ENCODE measurements at regions not wholly inside any gene's neighbourhood (a gene's known extent, or its start where the extent isn't known, plus 50 kb on each side); places are given as distances from the start of the nearest gene placed in this dataset.

- CTCF ChIA-PET, result interaction anchor here (1.0 to 1.6 kb wide), 2 partner anchors 30 to 160 kb away, joined by 3 to 6 read pairs; no protein-coding TSS in a partner anchor
- H3K4me3 ChIP-seq (replicated peaks in 1 of 3; ENCODE audit: insufficient read depth in 1 of 3, low read depth in 1 of 3, low read length in 3 of 3), result no peak overlapping the region
- no peaks in the 10 kb centered on the region for H3K9me1 ChIP-seq (replicated peaks; ENCODE audit: control insufficient read depth, extremely low read depth, insufficient read depth, low read length)
- TF ChIP-seq FOS (IDR thresholded peaks at IDR 0.05; ENCODE audit: borderline replicate concordance, insufficient read depth, low read length), result no peak
- TF ChIP-seq GATA2 (IDR thresholded peaks at IDR 0.05; ENCODE audit: insufficient read depth, insufficient read length, low read depth, low read length), result no peak
- no peak for TF ChIP-seq POLR2A (IDR thresholded peaks at IDR 0.05; ENCODE audit: low read depth, low read length)
- no peak for TF ChIP-seq CTCF (IDR thresholded peaks at IDR 0.05; ENCODE audit: extremely low read depth in 1 of 2, insufficient read depth in 1 of 2, low read depth in 1 of 2, low read length in 2 of 2)
- no peak for TF ChIP-seq MAX (IDR thresholded peaks at IDR 0.05; ENCODE audit: insufficient read depth, insufficient read length)
- no peak for TF ChIP-seq MYC (IDR thresholded peaks at IDR 0.05; ENCODE audit: low read depth, low read length)
- TF ChIP-seq POLR2AphosphoS5 (IDR thresholded peaks at IDR 0.05; ENCODE audit: insufficient read depth, low read depth, low read length), result no peak
- no peak for TF ChIP-seq EZH2 (IDR thresholded peaks at IDR 0.05; ENCODE audit: borderline replicate concordance, low read depth, low read length, severe bottlenecking)
- no peak for TF ChIP-seq JUN (IDR thresholded peaks at IDR 0.05; ENCODE audit: borderline replicate concordance, insufficient read depth, insufficient read length, low read depth)
- no peak for FAIRE-seq
- H3K36me3 ChIP-seq (ENCODE audit: control insufficient read depth in 2 of 2, extremely low read depth in 1 of 2, insufficient read depth in 2 of 2, low read length in 2 of 2), result no peaks in the 10 kb centered on the region
- intact Hi-C loops (cut with micrococcal nuclease) (no loop called here), dilution Hi-C loops (cut with MboI; ENCODE audit: extremely low pct_ligation_motif_present, low sequenced_read_pairs) (no loop called here)
- H3K27ac ChIP-seq (ENCODE audit: insufficient read depth, low read depth, low read length), result no peak overlapping the region
- no peaks in the 10 kb centered on the region for H4K20me1 ChIP-seq (replicated peaks; ENCODE audit: control insufficient read depth, extremely low read depth, insufficient read depth, low read length)
- no peak overlapping the region for H3K4me2 ChIP-seq (ENCODE audit: insufficient read depth, low read length)
- DNase-seq (ENCODE audit: low read depth, low spot score), result no peak
- H3K79me2 ChIP-seq (ENCODE audit: control insufficient read depth, insufficient read depth, low read length), result no peaks in the 10 kb centered on the region
- no peak overlapping the region for H2AFZ ChIP-seq (ENCODE audit: low read depth, low read length)
- H3K9me3 ChIP-seq (replicated peaks; ENCODE audit: control insufficient read depth, insufficient read depth, low read length), result no peaks in the 10 kb centered on the region
- peaks cover 7 to 26% of the 10 kb centered on the region in 2 experiments for H3K27me3 ChIP-seq (ENCODE audit: control insufficient read depth in 2 of 2, insufficient read depth in 2 of 2, low read length in 2 of 2)
- no peak overlapping the region for H3K9ac ChIP-seq (replicated peaks; ENCODE audit: extremely low read depth, insufficient read depth, low read length)
- BruUV-seq (replicated peaks), result no TSS peak
- POLR2A ChIA-PET, result no interaction called here
- no peaks in the 10 kb centered on the region for H3K4me1 ChIP-seq (ENCODE audit: control insufficient read depth, extremely low read depth, insufficient read depth, low read length)
These were observed 333.2 kb upstream of the PODXL start for GRCh38 chr7:131889572-131890150.
